ENCODE measurements at regions not wholly inside any gene's neighbourhood (a gene's known extent, or its start where the extent isn't known, plus 50 kb on each side); places are given as distances from the start of the nearest gene placed in this dataset.

DNA sequence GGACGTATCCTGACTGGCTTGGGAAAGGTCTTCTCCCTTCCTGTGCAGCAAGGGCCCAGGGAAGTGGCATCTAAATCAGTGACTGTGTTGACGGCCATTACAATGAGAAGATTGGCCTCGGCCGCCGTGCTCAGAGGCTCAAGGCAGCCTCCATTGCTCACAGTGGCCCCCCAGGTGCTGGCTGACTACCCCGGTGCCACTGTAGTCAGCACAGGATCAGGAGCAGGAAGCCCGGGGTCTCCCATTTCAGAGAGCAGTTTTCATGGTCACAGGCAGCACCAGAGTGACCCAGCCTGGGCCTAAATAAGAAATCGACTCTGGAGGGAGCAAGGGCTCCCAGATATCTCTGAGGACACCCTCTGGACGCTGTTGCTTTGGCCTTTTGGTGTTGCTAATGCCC, 219.4 kb upstream of the ARL4C start:
- TF ChIP-seq CTCF (conservative IDR thresholded peaks at IDR 0.05 in 1 of 2, IDR thresholded peaks at IDR 0.05 in 1 of 2; ENCODE audit: low read depth in 1 of 2, low read length in 2 of 2) (no peak), EZH2 (IDR thresholded peaks at IDR 0.05; ENCODE audit: low read length, missing control alignments) (no peak)
